ENCODE measurements at regions not wholly inside any gene's neighbourhood (a gene's known extent, or its start where the extent isn't known, plus 50 kb on each side); places are given as distances from the start of the nearest gene placed in this dataset.

DNA sequence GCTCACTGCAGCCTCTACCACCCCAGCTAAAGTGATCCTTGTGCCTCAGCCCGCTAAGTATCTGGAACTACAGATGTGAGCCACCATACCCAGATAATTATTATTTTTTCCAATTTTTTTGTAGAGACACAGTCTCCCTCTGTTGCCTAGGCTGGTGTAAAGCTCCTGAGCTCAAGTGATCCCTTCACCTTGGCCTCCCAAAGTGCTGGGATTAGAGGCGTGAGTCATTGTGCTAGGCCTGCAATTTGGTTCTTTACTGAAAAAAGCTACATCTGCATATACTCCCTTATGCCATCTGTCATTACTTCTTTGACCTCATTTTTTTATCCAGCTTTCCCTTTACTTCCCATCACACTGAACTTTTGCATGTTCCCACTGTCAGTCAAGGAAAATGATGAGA, 2012.4 kb upstream of the IGFBP7 start:
- no peaks in the 10 kb centered on the region for H3K36me3 ChIP-seq (ENCODE audit: insufficient read depth)
- no peaks in the 10 kb centered on the region for H3K79me2 ChIP-seq (replicated peaks; ENCODE audit: insufficient read depth)
- H4K20me1 ChIP-seq (replicated peaks; ENCODE audit: insufficient read depth), result no peaks in the 10 kb centered on the region
- H3F3A ChIP-seq (replicated peaks; ENCODE audit: low read depth), result no peaks in the 10 kb centered on the region
- H3K9me3 Mint-ChIP-seq, result no peaks in the 10 kb centered on the region; the same call in 2 of the 3 replicates
- no peak overlapping the region for H3K4me2 ChIP-seq
- H3K4me3 ChIP-seq, result no peak overlapping the region
- H3K4me1 ChIP-seq (ENCODE audit: insufficient read depth), result peaks cover 22% of the 10 kb centered on the region
- H3K27me3 ChIP-seq (ENCODE audit: insufficient read depth), result no peaks in the 10 kb centered on the region
- TF ChIP-seq, protein P1, sequence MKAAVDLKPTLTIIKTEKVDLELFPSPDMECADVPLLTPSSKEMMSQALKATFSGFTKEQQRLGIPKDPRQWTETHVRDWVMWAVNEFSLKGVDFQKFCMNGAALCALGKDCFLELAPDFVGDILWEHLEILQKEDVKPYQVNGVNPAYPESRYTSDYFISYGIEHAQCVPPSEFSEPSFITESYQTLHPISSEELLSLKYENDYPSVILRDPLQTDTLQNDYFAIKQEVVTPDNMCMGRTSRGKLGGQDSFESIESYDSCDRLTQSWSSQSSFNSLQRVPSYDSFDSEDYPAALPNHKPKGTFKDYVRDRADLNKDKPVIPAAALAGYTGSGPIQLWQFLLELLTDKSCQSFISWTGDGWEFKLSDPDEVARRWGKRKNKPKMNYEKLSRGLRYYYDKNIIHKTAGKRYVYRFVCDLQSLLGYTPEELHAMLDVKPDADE (IDR thresholded peaks at IDR 0.05), result no peak
- TF ChIP-seq ZNF114 (CRISPR knock-in tag; IDR thresholded peaks at IDR 0.05), result no peak
- no peak for TF ChIP-seq CREB1 (CRISPR knock-in tag; IDR thresholded peaks at IDR 0.05; ENCODE audit: low read depth)
- TF ChIP-seq EZH2 (IDR thresholded peaks at IDR 0.05; ENCODE audit: low read depth, unreplicated experiment), result no peak
- no peak for TF ChIP-seq ZNF331 (CRISPR knock-in tag; IDR thresholded peaks at IDR 0.05; ENCODE audit: low read depth)
- TF ChIP-seq, protein P2, sequence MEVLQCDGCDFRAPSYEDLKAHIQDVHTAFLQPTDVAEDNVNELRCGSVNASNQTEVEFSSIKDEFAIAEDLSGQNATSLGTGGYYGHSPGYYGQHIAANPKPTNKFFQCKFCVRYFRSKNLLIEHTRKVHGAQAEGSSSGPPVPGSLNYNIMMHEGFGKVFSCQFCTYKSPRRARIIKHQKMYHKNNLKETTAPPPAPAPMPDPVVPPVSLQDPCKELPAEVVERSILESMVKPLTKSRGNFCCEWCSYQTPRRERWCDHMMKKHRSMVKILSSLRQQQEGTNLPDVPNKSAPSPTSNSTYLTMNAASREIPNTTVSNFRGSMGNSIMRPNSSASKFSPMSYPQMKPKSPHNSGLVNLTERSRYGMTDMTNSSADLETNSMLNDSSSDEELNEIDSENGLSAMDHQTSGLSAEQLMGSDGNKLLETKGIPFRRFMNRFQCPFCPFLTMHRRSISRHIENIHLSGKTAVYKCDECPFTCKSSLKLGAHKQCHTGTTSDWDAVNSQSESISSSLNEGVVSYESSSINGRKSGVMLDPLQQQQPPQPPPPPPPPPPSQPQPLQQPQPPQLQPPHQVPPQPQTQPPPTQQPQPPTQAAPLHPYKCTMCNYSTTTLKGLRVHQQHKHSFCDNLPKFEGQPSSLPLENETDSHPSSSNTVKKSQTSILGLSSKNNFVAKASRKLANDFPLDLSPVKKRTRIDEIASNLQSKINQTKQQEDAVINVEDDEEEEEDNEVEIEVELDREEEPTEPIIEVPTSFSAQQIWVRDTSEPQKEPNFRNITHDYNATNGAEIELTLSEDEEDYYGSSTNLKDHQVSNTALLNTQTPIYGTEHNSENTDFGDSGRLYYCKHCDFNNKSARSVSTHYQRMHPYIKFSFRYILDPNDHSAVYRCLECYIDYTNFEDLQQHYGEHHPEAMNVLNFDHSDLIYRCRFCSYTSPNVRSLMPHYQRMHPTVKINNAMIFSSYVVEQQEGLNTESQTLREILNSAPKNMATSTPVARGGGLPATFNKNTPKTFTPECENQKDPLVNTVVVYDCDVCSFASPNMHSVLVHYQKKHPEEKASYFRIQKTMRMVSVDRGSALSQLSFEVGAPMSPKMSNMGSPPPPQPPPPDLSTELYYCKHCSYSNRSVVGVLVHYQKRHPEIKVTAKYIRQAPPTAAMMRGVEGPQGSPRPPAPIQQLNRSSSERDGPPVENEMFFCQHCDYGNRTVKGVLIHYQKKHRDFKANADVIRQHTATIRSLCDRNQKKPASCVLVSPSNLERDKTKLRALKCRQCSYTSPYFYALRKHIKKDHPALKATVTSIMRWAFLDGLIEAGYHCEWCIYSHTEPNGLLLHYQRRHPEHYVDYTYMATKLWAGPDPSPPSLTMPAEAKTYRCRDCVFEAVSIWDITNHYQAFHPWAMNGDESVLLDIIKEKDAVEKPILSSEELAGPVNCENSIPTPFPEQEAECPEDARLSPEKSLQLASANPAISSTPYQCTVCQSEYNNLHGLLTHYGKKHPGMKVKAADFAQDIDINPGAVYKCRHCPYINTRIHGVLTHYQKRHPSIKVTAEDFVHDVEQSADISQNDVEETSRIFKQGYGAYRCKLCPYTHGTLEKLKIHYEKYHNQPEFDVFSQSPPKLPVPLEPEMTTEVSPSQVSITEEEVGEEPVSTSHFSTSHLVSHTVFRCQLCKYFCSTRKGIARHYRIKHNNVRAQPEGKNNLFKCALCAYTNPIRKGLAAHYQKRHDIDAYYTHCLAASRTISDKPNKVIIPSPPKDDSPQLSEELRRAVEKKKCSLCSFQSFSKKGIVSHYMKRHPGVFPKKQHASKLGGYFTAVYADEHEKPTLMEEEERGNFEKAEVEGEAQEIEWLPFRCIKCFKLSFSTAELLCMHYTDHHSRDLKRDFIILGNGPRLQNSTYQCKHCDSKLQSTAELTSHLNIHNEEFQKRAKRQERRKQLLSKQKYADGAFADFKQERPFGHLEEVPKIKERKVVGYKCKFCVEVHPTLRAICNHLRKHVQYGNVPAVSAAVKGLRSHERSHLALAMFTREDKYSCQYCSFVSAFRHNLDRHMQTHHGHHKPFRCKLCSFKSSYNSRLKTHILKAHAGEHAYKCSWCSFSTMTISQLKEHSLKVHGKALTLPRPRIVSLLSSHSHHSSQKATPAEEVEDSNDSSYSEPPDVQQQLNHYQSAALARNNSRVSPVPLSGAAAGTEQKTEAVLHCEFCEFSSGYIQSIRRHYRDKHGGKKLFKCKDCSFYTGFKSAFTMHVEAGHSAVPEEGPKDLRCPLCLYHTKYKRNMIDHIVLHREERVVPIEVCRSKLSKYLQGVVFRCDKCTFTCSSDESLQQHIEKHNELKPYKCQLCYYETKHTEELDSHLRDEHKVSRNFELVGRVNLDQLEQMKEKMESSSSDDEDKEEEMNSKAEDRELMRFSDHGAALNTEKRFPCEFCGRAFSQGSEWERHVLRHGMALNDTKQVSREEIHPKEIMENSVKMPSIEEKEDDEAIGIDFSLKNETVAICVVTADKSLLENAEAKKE (CRISPR knock-in tag; IDR thresholded peaks at IDR 0.05), result no peak
- no peak for TF ChIP-seq POLR2AphosphoS5 (IDR thresholded peaks at IDR 0.05; ENCODE audit: low read depth)
- no peak overlapping the region for H3K4me3 Mint-ChIP-seq
- H3K27ac Mint-ChIP-seq, result peak overlapping the region; percentile 56; the same call in 1 of the 2 replicates
- no peaks in the 10 kb centered on the region for H3K36me3 Mint-ChIP-seq (ENCODE audit: low read depth)
- ATAC-seq, result peak; percentile 58
- peaks cover 26% of the 10 kb centered on the region for H3K4me1 Mint-ChIP-seq
- no peak overlapping the region for H3K27ac ChIP-seq (ENCODE audit: low read depth)
- H3K9me2 ChIP-seq (ENCODE audit: insufficient read depth), result no peaks in the 10 kb centered on the region
- H2AFZ ChIP-seq, result no peak overlapping the region
- DNase-seq (ENCODE audit: low spot score), result no peak
- no peaks in the 10 kb centered on the region for H3K27me3 Mint-ChIP-seq (ENCODE audit: insufficient read depth, low read depth, poor library complexity)
